Amniotic epithelial cell (primary cell): ENCODE measurements at regions not wholly inside any gene's neighbourhood (a gene's known extent, or its start where the extent isn't known, plus 50 kb on each side); places are given as distances from the start of the nearest gene placed in this dataset.
"Not testable (repeated sequence)": the region's sequence is repeated elsewhere in the genome, so short reads cannot be mapped to it uniquely, and the experiment has no call there.

Experiments
- DNase-seq: peaks from one replicate; pipeline ENCODE4 v3.0.0-alpha.2; 2010; ENCODE audit warnings: low read depth

DNA sequence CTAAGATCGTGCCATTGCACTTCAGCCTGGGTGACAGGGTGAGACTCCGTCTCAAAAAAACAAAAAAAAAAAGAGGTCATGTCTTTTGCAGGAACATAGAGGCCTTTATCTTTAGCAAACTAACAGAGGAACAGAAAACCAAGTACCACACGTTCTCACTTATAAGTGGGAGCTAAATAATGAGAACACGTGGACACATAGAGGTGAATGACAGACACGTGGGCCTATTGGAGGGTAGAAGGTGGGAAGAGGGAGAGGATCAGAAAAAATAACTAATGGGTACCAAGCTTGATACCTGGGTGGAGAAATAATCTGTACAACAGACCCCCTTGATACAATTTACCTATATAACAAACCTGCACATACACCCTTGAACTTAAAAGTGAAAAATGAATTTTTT is 401.4 kb upstream of the NAALADL2 start:
- DNase-seq = no peak

DNA sequence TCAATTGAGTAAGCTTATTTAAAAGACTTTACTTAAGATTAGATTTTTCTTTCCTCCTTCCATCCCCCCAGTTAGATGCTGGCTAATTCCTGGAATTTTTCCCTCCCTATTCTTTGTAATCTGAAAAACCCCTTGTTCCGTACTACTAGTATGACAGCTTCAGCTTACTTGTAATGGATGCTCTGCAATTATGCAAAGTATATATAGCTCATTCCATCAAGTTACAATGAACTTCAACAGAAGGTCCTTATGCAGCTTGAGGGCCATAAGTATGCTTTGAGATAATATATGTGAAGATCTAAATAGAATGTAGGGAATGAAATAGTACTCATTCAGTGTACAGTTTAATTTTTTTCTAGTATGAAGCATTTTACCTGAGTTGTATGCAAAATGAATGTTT is 398.3 kb upstream of the NAALADL2 start:
- no peak for DNase-seq

DNA sequence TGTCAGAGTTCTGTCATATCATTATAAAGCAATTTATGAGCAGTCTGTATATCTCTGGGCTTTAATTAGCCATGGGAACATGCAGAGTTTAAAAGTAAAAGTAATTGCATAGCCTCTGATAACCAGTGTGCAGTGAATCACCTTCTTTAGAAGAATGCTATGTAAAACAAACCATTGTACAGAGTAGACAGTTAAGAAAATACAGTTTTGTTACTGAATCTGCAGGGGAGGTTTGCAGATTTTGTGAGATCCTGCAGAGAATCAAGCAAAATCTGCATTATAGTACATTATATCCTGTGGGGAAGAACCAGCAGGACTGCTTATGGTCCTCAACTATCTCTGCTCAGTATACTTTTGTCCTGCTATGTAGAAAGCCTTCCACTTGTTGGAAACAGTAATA is 396.2 kb upstream of the NAALADL2 start:
- no peak for DNase-seq

DNA sequence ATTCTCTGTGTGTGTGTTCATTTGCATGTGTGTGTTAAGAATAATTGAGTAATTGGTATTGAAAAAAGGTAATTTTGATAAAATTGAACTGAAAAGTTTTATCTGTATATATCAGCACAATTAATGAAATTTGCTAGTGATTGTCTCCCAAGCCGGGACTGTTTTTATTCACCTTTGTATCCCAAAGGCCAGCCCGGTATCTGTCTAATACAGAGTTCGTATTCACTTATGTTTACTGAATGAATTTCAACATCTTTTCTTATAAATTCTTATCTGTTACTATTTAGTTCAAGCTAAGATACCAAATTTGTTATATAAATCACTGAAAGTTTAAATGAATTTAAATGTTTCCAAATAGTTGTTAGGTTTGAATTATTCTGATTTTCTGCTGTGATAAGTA is 394.0 kb upstream of the NAALADL2 start:
- DNase-seq = no peak

DNA sequence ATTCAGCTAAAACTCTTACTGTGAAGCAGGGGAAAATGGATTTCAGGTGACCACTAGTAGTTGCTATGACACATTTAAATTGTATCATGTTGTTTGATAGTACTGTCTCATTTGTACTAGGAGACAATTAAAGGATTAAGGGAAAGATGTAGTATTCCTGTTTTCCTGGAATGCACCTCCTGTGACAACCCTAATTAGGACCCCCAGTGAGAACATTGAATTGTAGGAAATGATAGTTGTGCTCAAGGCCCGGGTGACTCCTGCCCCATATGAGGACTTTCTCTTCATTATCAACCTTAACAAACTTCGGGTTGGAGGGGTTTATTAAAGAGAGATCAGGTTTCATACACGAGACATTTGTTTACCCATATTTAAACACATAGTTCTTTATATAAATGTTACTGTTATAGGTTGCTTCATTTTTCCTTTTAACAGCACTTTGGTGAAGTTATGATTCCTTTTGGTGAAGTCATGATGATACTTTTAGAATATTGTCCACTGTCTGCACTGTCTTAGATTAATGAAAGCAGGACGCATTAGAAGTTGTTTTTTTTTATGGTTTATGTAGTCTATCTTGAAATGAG is 392.6 kb upstream of the NAALADL2 start:
- no peak for DNase-seq

DNA sequence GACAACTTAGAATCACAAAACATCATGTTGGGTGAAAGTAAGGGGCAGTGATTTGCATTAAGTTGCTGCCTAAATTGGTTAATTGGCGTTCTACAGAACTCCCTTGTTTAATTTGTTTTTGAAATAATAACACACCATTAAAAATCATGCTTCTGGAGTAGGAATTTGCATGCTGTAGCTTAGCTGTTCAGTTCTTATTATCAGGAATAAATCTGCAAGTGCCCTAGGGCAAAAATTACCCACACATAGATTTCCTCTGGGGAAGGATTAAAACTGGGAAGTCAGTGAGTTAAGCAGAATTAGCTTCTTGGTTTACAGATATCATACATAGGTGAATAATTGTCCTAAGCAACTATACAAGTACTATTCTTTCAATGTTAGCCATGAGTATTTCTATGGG is 381.6 kb upstream of the NAALADL2 start:
- no peak for DNase-seq

DNA sequence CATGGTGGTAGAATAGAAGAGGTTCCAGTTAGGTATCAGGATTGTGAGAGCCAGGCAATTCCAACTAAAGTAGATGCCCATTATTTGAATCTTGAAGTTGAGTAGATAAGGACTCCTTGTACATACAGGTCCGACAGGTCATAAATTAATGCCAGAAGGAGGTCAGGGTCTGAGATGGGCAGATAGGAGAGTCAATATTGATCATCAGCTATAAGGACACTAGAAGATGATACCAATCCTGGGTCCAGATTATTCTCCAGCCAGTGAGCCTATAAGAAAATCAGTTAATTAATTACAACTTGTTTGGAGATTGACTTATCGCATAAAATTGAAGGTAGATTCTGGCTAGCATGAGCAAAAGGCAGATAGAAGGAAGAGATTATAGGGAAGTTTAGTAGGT is 378.4 kb upstream of the NAALADL2 start:
- no peak for DNase-seq

DNA sequence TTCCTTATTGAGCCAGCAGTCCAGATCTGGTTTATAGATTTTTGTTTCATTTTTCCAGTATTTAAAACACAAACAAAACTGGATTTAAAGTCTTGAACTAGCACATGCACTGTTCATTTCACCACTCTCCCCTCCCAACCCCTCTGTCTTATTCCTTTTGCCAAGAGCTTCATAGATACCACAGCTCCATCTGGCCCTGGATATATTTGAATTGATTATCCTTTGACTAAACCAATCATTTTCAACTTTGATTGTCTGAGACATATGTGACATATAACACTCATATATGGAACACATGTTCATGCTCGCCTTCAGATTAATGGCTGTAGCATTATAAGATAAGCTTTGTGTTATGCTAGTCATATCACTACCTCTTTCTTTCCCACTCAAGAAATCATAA is 376.6 kb upstream of the NAALADL2 start:
- no peak for DNase-seq

DNA sequence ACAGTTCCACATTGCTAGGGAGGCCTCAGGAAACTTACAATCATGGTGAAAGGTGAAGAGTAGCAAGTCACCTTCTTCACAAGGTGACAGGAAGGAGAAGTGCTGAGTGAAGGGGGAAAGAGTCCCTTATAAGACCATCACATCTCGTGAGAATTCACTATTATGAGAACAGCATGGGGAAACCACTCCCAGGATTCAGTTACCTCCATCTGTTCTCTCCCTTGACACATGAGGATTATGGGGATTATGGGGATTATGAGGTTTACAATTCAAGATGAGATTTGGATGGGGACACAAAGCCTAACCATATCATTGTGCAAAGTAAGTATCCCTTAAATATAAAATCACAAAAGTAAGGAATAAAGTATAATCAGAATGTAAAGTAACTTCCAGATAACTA is 375.9 kb upstream of the NAALADL2 start:
- no peak for DNase-seq

DNA sequence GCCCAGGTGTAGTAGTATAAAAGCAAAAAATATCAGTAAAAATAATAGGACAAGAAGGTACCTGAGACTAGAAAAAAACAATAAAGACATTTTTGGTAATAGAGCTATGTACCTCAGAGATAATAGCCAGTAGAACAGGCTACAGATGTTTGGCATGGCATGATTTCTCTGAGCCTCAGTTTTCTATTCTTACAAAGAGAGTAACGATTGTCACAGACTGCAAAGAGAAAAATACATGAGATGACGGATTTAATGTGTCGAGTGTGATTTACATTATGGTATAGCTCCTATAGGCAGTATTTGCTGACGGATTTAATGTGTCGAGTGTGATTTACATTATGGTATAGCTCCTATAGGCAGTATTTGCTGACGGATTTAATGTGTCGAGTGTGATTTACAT is 375.3 kb upstream of the NAALADL2 start:
- DNase-seq = not testable (repeated sequence)

DNA sequence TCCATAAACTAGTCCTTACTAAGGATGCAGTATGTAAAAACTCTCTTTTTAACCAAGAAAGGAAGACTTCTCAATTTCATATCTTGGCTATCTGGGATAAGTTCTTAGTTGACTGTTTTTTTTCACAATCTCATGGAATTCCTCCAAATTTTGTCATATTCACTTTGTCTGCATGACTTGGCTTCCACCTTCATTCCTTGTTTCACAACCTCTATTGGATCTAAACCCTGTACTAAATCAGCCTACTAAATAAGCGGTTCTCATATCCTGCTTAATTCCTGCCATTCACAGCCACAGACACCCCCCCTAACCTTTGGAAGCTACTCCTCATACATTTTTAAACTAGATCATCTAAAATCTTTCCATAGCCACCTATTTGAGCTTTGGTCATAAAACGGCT is 370.6 kb upstream of the NAALADL2 start:
- peak; percentile 58 for DNase-seq

DNA sequence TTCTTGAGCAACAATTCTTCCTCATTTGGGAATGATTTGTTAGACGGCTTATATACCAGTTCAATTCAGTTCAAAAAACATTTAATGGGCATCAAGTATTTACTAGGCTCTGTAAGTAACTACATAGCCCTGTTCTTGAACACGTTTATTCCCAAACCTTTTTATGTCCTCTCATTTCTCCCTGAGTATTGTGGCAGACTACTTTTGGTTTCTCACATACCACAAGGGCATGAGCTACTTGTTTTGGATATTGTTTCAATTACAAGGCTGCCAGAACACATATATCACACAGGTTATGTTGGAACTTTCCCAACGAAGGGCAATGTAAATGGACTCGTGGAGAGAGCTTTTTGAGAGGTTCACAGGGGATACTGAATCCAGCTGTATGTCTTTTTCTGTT is 363.8 kb upstream of the NAALADL2 start:
- peak; percentile 8 for DNase-seq

DNA sequence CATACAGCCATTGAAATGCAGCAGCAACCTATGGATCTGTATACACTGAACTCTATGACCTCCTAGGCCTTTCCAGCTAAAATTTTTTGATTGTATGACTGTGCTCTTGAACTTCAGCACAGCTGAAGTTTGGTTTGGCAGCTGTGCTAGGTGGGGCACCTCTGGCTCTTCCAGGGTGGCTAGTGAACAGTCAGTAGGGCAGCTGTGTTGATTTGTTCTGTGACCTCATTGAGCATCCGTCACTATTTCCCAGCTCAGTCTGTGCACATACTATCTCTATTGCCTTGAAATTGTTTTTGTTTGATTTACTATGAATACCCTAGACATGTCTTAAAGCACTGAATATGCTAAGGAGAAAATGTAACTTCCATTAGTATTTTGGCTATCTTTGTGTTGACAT is 363.2 kb upstream of the NAALADL2 start:
- DNase-seq = no peak

DNA sequence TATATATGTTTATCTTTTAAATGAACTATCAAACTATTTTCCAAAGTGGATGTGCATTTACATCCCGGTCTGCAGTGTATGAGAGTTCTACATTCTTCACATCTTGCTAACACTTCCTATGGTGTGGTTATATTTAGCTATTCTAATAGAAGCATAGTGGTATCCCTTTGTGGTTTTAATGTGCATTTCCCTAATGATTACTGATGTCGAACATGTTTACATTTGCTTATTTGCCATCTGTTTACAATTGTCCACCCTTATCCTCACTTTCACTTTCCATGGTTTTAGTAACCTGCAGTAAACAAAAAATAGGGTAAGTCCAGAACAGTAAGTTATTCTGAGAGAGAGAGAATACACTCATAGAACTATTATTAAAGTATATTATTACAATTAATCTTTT is 360.5 kb upstream of the NAALADL2 start:
- DNase-seq = no peak

DNA sequence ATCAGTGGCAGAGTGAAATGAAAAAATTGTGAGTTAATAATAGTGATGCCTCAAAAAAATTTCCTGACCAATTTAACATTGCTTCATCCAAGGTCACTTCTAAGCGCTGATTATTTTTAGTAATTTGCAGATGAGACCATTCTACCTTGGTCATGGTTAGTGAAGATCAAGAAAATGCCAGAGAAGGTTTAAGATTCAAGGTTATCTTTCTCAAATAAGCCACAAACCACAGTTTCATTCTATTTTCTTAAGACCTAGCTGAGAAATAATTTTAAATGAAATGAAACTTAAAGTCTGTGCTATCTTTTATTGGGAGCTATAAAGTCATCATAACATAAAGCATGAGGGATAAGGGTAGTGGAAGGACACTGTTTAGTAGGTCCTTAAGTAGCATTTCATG is 353.9 kb upstream of the NAALADL2 start:
- DNase-seq = no peak

DNA sequence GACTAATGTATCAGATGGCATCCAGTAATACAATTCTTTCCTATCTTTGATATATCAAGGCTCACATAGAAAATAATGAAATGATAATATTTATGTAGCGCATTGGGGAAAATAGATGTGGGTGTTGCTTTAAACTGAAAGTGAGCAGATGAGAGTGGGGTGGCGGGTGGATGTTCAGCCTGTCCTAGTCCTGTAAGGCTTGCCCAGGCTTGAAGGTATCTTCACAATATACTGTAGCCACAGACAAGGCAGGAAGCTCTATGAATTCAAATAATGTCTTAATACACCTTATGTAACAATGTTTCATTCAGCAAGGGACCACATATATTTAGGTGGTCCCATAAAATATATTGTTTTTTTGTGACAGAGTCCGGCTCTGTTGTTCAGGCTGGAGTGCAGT is 334.9 kb upstream of the NAALADL2 start:
- no peak for DNase-seq

DNA sequence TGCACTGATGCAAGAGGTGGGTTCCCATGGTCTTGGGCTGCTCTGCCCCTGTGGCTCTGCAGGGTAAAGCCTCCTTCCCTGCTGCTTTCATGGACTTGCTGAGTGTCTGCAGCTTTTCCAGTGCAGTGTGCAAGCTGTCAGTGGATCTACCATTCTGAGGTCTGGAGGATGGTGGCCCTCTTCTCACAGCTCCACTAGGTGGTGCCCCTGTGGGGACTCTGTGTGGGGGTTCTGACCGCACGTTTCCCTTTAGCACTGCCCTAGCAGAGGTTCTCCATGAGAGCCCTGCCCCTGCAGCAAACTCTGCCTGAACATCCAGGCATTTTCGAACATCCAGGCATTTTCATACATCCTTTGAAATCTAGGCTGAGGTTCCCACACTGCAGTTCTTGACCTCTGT is 329.8 kb upstream of the NAALADL2 start:
- no peak for DNase-seq

DNA sequence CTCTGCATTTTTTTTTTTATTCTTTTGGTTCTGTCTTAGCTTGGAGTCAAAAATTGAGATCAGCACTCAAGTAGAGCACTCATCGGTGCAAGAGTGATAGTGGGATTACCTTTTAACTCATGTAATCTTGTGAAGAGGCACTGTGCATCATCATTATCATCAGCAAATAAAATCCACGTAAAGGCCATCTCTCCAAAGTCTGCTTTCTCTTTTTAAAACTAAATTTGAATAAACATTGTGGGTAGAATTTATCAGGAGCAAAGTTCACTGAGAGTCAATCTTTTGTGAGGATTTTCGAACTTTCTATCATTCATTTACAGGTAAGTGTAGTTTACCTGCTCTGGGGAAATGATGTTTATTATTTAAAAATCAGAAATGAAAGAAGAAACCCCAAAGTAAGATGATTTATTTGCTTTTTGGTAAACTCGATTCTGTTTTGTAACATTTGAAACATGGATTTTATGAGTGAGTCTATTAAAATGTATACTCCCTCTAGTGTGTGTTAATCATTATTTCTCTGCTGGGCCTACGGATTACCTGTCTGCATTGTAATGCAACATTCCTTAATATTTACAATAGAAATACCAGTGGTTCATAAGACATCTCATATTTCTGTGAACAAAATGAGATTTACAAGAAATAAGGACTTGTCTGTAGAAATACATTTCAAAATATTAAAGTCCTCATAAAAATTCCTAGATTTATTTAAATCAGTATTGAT is 327.7 kb upstream of the NAALADL2 start:
- DNase-seq = no peak

DNA sequence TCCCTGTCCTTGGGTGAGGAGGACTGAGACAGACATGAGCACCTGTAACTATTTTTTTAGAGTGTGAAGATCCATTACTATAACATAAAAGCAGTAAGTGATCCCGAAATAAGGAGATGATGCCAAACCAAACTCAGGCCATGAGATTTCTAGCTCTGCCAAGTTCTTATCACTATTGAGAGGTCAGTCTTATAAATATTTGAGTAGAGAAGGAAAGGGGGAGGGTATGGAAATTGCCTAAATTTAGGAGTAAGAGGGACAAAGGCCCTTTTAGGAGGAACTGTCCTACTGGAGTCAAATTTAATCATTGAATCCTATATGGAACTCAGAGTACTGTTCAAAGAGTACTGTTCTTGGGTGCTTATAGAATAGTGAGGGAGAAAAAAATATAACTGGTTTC is 326.9 kb upstream of the NAALADL2 start:
- DNase-seq = no peak

DNA sequence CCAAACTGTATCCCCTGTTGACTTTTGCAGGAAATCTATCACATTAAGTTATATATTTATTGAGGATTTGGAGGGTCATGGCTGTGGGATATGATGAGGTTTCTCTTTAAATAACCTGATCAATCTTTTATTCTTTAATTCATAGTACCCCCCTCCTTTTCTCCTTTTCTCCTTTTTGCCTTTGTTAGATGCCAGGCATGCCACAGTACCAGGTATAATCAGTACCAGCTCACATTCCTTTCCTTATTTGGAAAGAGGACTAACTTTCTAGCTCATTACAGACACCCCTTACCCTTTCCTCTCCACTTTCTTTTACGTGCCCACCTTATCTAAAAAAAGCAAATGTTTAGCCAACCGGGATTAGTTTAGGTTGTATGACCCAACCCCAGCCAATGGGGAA is 326.4 kb upstream of the NAALADL2 start:
- DNase-seq = no peak

DNA sequence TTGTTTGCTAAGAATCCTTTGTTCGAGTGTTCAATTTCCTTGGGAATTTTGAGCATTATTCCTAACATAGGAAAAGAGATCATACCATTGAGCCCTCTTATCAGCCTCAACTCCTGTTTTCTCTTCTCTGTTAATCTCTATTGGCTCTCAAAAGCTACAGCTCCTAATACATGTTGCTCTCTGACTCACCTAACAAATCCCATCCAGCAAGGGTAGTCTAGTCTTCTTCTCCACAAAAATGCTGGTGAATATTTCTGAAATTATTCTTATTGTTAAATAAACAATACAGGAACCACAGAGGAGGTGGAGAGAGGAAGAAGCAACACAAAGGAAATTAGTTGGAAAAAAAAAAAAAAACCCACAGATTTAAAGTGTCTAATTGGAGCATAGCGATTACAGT is 325.8 kb upstream of the NAALADL2 start:
- DNase-seq = peak; percentile 58

DNA sequence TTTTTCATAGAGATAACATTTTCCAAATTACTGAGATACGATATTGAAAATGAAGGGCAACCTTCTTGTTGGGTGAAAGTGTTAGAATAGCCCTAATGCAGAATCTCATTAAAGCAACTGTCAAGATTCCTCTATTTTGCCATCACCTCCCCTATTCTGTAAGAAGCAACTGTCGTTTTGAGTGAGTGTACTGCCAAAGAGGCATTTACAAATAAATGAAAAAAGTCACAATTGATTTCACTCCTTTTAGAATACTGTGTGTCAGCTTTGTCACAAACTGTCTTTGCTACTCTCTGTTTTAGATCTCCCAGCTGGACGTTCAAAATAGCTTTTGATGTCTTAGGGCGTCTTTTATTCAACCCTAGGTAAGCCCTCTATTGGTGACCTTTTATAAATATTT is 322.8 kb upstream of the NAALADL2 start:
- DNase-seq = no peak

DNA sequence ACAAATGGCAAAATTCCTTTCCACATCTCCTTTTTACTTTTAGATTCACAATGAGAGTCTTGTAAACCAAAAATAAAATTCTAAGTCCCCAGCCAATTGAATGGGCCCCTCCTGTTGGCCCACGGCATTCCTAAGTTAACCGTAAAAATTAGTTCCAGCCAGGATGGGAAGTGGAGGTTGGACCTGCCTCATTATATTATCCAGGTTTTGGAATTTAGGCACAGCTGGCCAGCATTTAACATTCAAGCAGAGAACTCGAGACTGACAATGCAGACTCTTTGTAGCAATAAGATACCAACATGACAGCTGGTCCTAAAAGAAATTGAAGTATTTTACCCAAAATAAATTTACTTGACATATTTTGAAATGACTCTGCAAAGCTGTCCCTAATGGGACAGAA is 321.0 kb upstream of the NAALADL2 start:
- no peak for DNase-seq
